Muscle layer of colon (tissue), 2 donors: ENCODE measurements at regions not wholly inside any gene's neighbourhood (a gene's known extent, or its start where the extent isn't known, plus 50 kb on each side); places are given as distances from the start of the nearest gene placed in this dataset.

Source experiments
- H3K27ac ChIP-seq: one replicate; pipeline ENCODE4 v1.7.0; 2013; ENCODE audit warnings: low read depth, mild to moderate bottlenecking, low read length, moderate library complexity
- H3K27me3 ChIP-seq, 2 donors: one replicate each; pipeline ENCODE4 v1.7.0; 2013; ENCODE audit warnings: low read length in 2 of 2, mild to moderate bottlenecking in 2 of 2; ENCODE audit not compliant: insufficient read depth in 2 of 2, control insufficient read depth in 1 of 2
- H3K36me3 ChIP-seq: one replicate; pipeline ENCODE4 v1.7.0; 2013; ENCODE audit warnings: mild to moderate bottlenecking, low read length; ENCODE audit not compliant: insufficient read depth
- H3K4me1 ChIP-seq: one replicate; pipeline ENCODE4 v1.7.0; 2013; ENCODE audit warnings: mild to moderate bottlenecking, low read length; ENCODE audit not compliant: insufficient read depth
- H3K4me3 ChIP-seq, 2 donors: one replicate each; pipeline ENCODE4 v1.7.0; 2013; ENCODE audit warnings: low read length in 2 of 2, low read depth in 1 of 2, mild to moderate bottlenecking in 1 of 2, moderate library complexity in 1 of 2
- H3K9ac ChIP-seq: one replicate; pipeline ENCODE4 v1.7.0; 2013; ENCODE audit warnings: low read length
- H3K9me3 ChIP-seq: one replicate; pipeline ENCODE4 v1.7.0; 2013; ENCODE audit warnings: mild to moderate bottlenecking, low read length
- donor health status: abdominal sarcoma.
- donor health status: Adenocarcinoma of cecum.

DNA sequence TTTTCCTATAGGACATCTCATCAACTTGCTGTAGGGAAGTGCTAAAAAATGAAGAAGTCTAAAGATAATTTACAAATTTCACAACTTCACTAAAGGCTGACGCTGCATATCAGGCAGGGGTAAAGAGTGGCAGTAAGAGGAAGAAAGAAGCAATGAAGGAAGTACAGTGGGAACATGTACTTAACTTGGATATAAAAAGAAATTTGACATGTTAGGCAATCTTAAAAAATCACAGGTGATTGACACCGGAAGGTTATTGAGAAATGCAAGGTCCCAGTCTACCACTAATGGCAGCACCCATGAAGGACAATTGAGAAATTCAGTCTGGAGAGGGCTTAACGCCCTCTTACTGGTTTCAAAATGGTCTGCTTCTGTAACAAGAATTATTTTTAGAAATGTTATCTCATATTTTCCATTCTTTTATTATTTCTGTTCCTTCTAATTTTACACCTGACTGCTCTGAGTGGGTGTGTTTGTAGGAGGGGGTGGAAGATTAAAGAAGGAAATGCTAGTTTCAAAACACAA, 358.1 kb downstream of the KCNJ2 start:
- Histone ChIP-seq H3K4me3 (no peak overlapping the region), H3K27me3 (no peaks in the 10 kb centered on the region), H3K27ac (no peak overlapping the region), H3K4me1 (no peaks in the 10 kb centered on the region), H3K9ac (no peak overlapping the region), H3K9me3 (no peaks in the 10 kb centered on the region), H3K36me3 (no peaks in the 10 kb centered on the region)

DNA sequence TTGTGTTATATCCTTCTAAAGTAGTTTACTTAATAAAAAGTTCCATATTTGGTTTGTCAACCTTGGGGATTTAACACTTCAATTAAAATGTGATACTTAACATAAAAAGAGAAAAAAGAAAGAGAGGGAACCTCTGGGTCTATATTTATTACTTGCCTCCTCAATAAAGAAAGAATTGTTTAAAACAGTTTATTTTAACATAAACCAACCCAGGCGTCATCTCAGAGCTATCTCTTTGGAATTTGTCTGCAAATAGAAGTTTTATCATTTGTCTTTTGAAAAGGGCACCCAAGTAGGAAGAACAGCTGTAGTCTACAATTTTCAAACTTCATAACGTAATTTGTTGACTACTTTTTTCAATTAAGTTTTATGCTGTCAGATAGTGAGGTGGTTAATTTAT, 364.1 kb downstream of the KCNJ2 start:
- no peaks in the 10 kb centered on the region for H3K36me3 ChIP-seq

DNA sequence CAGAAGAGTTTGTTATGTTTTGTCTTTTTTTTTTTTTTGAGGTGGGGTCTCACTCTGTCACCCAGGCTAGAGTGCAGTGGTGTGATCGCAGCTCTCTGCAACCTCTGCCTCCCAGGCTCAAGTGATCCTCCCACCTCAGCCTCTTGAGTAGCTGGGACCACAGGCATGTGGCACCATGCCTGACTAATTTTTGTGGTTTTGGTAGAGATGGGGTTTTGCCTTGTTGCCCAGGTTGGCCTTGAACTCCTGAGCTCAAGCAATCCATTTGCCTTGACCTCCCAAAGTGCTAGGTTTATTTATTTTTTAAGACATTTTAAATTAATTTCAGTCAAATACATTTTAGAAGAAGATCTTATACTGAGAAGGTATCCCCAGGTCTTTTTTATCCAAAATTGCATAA, 366.7 kb downstream of the KCNJ2 start:
- Histone ChIP-seq H3K4me3 (no peak overlapping the region), H3K9ac (no peak overlapping the region), H3K27me3 (no peaks in the 10 kb centered on the region), H3K36me3 (no peaks in the 10 kb centered on the region), H3K9me3 (no peaks in the 10 kb centered on the region), H3K27ac (no peak overlapping the region), H3K4me1 (no peaks in the 10 kb centered on the region)

More for the DNA sequence above, 364.1 kb downstream of the KCNJ2 start:
- Histone ChIP-seq H3K9ac (no peak overlapping the region), H3K27me3 (no peaks in the 10 kb centered on the region), H3K27ac (no peak overlapping the region), H3K4me3 (no peak overlapping the region), H3K4me1 (no peaks in the 10 kb centered on the region), H3K9me3 (no peaks in the 10 kb centered on the region)

DNA sequence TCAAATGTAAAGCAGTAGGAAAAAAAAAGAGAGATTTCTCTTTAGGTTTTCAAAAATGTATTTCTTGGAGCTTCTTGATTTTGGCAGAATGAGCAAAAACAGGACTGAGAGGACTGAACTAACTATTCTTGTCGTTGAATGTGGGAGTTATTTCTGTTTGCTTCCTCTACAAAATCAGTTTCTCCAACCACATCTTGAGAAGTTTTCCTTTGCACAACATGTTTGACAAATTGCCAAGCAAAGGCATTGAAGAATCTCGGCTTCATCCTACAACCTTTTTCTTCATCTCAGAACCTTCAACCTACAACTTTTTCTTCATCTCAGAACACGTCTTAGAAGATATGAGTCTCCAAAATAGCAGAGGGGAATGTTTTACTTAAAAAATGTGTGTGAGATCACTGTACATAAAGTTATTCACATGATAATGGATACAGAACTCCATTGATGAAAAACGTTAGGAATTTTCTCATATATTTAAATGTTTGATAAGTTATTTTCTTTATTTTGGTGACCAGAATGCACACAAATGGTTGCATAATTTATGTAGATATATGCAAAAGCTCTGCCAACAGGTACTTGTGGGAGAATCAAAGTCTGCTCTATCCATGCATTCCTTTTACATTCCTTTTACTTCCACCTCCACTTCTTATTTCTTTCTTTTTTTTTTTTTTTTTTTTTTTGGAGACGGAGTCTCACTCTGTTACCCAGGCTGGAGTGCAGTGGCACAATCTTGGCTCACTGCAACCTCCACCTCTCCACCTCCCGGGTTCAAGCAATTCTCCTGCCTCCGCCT, 370.0 kb downstream of the KCNJ2 start:
- H3K27me3 ChIP-seq, result no peaks in the 10 kb centered on the region
- H3K4me1 ChIP-seq, result no peaks in the 10 kb centered on the region
- no peaks in the 10 kb centered on the region for H3K36me3 ChIP-seq
- H3K9ac ChIP-seq, result no peak overlapping the region
- no peak overlapping the region for H3K4me3 ChIP-seq
- H3K9me3 ChIP-seq, result no peaks in the 10 kb centered on the region
- no peak overlapping the region for H3K27ac ChIP-seq

DNA sequence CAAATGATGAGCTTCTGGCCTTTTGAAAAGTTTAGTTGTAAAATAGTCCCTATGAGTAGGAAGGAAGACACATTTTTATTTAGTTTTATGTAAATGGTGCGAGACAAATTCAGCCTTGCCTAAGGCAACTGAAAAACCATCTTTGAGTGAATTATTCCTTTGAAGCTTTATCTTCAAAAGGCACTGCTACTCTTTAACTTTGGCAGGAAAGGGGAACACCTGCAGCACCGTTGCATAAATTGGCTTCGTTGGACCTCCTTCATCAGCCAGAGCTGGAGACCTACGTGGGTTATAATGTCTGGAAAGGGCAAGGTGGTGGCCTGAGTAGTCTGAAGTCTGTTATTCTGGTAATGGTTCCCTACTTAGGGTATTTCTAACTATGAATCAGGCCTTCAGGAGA, 373.5 kb downstream of the KCNJ2 start:
- Histone ChIP-seq H3K4me1 (no peaks in the 10 kb centered on the region), H3K27me3 (no peaks in the 10 kb centered on the region), H3K9me3 (no peaks in the 10 kb centered on the region)

DNA sequence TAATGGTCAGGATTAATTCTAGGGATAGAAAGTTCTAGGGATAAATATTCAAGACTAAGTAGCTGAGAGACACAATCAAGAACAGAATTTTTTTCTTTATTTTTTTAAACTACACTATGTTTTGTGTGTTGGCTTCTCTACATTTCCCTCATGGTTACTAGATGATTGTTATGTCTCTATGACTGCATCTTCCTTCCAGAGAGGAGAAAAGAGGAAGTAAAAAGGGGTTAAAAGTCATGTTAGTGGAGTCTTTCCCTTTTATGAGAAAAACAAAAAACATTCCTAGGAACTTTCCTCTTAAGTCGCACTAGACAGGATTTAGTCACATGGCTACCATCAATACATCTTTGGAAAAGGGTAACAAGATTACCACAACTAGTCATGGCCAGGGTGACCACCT, 375.0 kb downstream of the KCNJ2 start:
- no peaks in the 10 kb centered on the region for H3K9me3 ChIP-seq
- no peaks in the 10 kb centered on the region for H3K27me3 ChIP-seq
- H3K4me1 ChIP-seq, result no peaks in the 10 kb centered on the region
- H3K9ac ChIP-seq, result no peak overlapping the region
- no peak overlapping the region for H3K4me3 ChIP-seq
- no peaks in the 10 kb centered on the region for H3K36me3 ChIP-seq
- no peak overlapping the region for H3K27ac ChIP-seq

More for the DNA sequence above, 373.5 kb downstream of the KCNJ2 start:
- Histone ChIP-seq H3K36me3 (no peaks in the 10 kb centered on the region), H3K4me3 (no peak overlapping the region), H3K9ac (no peak overlapping the region), H3K27ac (no peak overlapping the region)

DNA sequence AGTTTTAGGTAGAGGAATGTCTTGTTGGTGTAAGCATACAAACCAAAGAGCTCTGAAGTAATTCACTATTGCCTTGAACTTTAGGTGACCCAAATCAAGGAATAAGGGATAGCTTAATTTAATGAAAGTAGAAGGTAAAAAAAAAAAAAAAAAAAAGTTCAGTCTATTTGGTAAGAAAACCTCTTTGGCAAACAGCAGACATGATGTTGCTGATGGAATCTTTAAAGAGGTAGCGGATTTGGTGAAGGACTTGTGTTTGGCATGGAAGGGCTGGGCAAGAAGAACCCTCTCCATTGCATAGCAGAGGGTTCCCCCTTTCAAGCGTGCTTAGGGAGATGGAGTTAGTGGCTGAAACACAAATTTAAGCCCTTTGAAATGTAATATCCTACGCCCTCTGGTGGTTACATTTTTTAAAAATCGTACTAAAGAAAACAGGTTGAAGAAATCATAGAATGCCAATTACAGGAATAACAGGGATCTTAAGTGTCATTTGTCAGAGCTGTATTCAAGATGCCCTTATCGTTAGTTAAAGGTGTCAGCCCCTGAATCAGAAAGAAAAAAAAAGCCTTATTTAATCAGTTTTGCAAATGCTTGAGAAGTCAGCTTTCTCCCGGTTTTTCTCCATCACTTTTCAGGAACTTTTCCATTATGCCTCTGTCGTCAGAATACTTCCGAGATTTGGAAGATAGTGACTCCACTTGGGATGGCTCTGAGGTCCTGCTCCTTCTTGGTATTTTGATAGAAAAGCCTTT, 383.1 kb downstream of the KCNJ2 start:
- Histone ChIP-seq H3K36me3 (no peaks in the 10 kb centered on the region), H3K9me3 (no peaks in the 10 kb centered on the region), H3K4me3 (no peak overlapping the region), H3K27ac (no peak overlapping the region), H3K9ac (no peak overlapping the region), H3K27me3 (no peaks in the 10 kb centered on the region), H3K4me1 (no peaks in the 10 kb centered on the region)

DNA sequence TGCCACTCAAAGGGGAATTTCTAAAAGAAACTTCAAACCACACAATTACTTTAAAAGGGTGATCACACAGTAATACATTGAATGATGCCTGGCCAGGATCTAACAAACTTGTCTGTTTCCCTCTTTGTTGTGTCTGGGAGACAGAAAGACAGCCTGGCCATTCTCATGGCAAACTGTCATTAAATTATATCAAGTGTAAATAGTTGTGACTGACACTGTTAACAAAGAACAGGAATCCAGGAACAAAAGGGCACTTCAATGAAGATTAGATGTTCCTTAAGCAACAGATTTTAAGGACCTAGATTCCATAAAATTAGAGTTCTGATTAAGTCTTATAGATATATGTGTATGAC, 383.6 kb downstream of the KCNJ2 start:
- Histone ChIP-seq H3K4me1 (no peaks in the 10 kb centered on the region), H3K4me3 (no peak overlapping the region), H3K9ac (no peak overlapping the region), H3K9me3 (no peaks in the 10 kb centered on the region), H3K36me3 (no peaks in the 10 kb centered on the region), H3K27me3 (no peaks in the 10 kb centered on the region), H3K27ac (no peak overlapping the region)

DNA sequence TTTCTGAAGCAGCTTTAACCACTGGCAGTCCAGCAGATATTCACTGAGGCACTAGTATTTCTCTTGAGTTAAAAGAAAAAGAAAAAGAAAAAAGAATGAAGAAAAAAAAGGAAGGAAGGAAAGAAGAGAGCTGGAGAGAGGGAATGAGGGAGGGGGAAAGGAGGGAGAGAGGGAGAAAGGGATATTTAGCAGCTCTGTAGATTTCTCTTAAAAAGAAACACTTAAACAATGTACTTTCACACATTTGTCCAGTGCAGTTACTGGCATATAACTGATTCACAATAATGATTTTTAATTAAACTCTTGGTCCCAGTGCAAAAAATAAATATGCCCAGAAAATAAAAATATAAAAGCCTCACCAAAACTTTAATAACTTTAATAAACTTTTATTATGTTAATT, 386.4 kb downstream of the KCNJ2 start:
- Histone ChIP-seq H3K27ac (no peak overlapping the region), H3K27me3 (no peaks in the 10 kb centered on the region), H3K36me3 (no peaks in the 10 kb centered on the region), H3K4me3 (no peak overlapping the region), H3K4me1 (no peaks in the 10 kb centered on the region), H3K9ac (no peak overlapping the region), H3K9me3 (no peaks in the 10 kb centered on the region)

DNA sequence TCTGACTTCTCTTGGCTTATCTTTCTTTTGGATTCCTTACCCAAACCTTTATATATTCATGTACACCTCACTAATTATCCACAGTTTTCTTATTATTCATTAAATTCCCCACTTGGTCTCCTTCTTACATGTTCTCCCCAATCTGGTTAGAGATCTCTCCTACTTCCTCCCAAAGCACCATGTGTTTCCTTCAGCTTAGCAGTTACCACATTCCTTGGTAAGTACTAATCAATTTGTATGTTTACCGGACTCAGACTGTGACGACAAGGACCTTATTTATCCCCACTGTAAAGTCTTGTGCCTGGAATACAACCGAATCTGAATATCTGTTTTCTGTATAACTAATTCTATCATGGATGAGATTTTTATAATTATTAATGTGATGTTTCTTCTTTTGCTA, 389.5 kb downstream of the KCNJ2 start:
- H3K4me1 ChIP-seq, result peaks cover 6% of the 10 kb centered on the region
- no peak overlapping the region for H3K9ac ChIP-seq

DNA sequence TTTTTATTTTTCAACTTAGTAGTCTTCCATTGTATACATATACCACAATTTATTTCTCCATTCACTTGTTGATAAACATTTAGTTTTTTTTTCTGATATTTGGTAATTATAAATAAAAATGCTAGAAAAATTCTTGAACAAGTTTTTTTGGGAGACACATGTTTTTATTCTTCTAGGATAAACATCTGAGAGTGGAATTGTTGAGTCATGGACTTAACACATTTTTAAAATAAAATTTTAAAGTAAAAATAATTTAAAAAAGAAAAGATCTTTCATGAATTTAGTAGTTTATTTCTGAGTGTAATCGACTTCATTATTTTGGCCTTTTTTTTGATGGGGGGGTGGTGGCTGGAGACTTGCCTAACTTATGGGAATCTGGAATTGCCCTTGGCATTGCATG, 391.1 kb downstream of the KCNJ2 start:
- no peak overlapping the region for H3K9ac ChIP-seq
- no peaks in the 10 kb centered on the region for H3K36me3 ChIP-seq
- no peak overlapping the region for H3K27ac ChIP-seq
- H3K4me3 ChIP-seq, result no peak overlapping the region
- peaks cover 6% of the 10 kb centered on the region for H3K4me1 ChIP-seq
- no peaks in the 10 kb centered on the region for H3K9me3 ChIP-seq
- H3K27me3 ChIP-seq, result no peaks in the 10 kb centered on the region

More for the DNA sequence above, 389.5 kb downstream of the KCNJ2 start:
- H3K4me3 ChIP-seq, result no peak overlapping the region
- no peak overlapping the region for H3K27ac ChIP-seq
- no peaks in the 10 kb centered on the region for H3K36me3 ChIP-seq
- H3K27me3 ChIP-seq, result no peaks in the 10 kb centered on the region
- no peaks in the 10 kb centered on the region for H3K9me3 ChIP-seq
